ENCODE measurements at regions not wholly inside any gene's neighbourhood (a gene's known extent, or its start where the extent isn't known, plus 50 kb on each side); places are given as distances from the start of the nearest gene placed in this dataset.

GRCh38 chr6:22651731-22652130, 82.4 kb downstream of the HDGFL1 start:
- Histone ChIP-seq H3K36me3 (replicated peaks in 1 of 2) (no peaks in the 10 kb centered on the region), H3K4me1 (replicated peaks in 1 of 2) (no peaks in the 10 kb centered on the region), H3K9me3 (replicated peaks in 1 of 3) (no peaks in the 10 kb centered on the region), H3K27ac (no peak overlapping the region), H3K4me3 (no peak overlapping the region), H3K27me3 (no peaks in the 10 kb centered on the region)
- no peak for DNase-seq
- TF ChIP-seq CTCF (IDR thresholded peaks at IDR 0.05): no peak
- no peak for TF ChIP-seq POLR2A (IDR thresholded peaks at IDR 0.05)
- intact Hi-C loops (cut with DNase I): no loop called here
- 72 to 91% (median 74%) methylated on average over 3 of the region's 3 CpGs for WGBS, 4 donors

GRCh38 chr6:22653980-22654610, 84.7 kb downstream of the HDGFL1 start:
- Histone ChIP-seq H3K27ac (no peak overlapping the region), H3K27me3 (no peaks in the 10 kb centered on the region), H3K36me3 (replicated peaks in 1 of 2) (no peaks in the 10 kb centered on the region), H3K9me3 (replicated peaks in 1 of 3) (no peaks in the 10 kb centered on the region), H3K4me1 (replicated peaks in 1 of 2) (no peaks in the 10 kb centered on the region), H3K4me3 (no peak overlapping the region)
- TF ChIP-seq POLR2A (IDR thresholded peaks at IDR 0.05): no peak
- 62 to 67% (median 65%) methylated on average over 7 of the region's 7 CpGs for WGBS, 4 donors
- intact Hi-C loops (cut with DNase I): no loop called here
- DNase-seq: no peak

- Histone ChIP-seq H3K36me3 (replicated peaks in 1 of 2) (no peaks in the 10 kb centered on the region), H3K4me1 (replicated peaks in 1 of 2) (no peaks in the 10 kb centered on the region), H3K4me3 (no peak overlapping the region), H3K27me3 (no peaks in the 10 kb centered on the region), H3K27ac (no peak overlapping the region), H3K9me3 (replicated peaks in 1 of 3) (no peaks in the 10 kb centered on the region)
- intact Hi-C loops (cut with DNase I): no loop called here
- WGBS, 4 donors: 58 to 68% (median 63%) methylated on average over 3 of the region's 3 CpGs
- no peak for DNase-seq
- TF ChIP-seq CTCF (IDR thresholded peaks at IDR 0.05): no peak
- no peak for TF ChIP-seq POLR2A (IDR thresholded peaks at IDR 0.05)
Measured at GRCh38 chr6:22656706-22657351, 87.5 kb downstream of the HDGFL1 start.

- Histone ChIP-seq H3K9me3 (replicated peaks in 1 of 3) (no peaks in the 10 kb centered on the region), H3K27ac (no peak overlapping the region), H3K4me1 (replicated peaks in 1 of 2) (no peaks in the 10 kb centered on the region), H3K36me3 (replicated peaks in 1 of 2) (no peaks in the 10 kb centered on the region), H3K4me3 (no peak overlapping the region), H3K27me3 (no peaks in the 10 kb centered on the region)
- WGBS, 4 donors: 17 to 41% (median 33%) methylated on average over 1 of the region's 1 CpG
- intact Hi-C loops (cut with DNase I): no loop called here
- TF ChIP-seq POLR2A (IDR thresholded peaks at IDR 0.05) (no peak), CTCF (IDR thresholded peaks at IDR 0.05) (no peak)
- DNase-seq: no peak
Measured at GRCh38 chr6:22657352-22657980, 88.1 kb downstream of the HDGFL1 start.
